ENCODE measurements at regions not wholly inside any gene's neighbourhood (a gene's known extent, or its start where the extent isn't known, plus 50 kb on each side); places are given as distances from the start of the nearest gene placed in this dataset.

GRCh38 chr1:219313961-219314360 lies 140.3 kb downstream of the LYPLAL1 start:
- 95% methylated on average over 2 of the region's 2 CpGs; no CpG with 5 or more reads in 1 of the 2 experiments for WGBS, 2 experiments (ENCODE audit: insufficient coverage in 1 of 2, insufficient read length in 1 of 2)
- peaks cover 18% of the 10 kb centered on the region for H3K9me3 Mint-ChIP-seq
- no peaks in the 10 kb centered on the region for H3K36me3 ChIP-seq (ENCODE audit: control insufficient read depth, insufficient read depth, low read length)
- H3K4me3 ChIP-seq (ENCODE audit: low read length): no peak overlapping the region
- H3K9me3 ChIP-seq (ENCODE audit: control insufficient read depth, low read length): peaks cover 4% of the 10 kb centered on the region
- H3K4me1 ChIP-seq (ENCODE audit: control insufficient read depth, insufficient read depth, low read length): no peaks in the 10 kb centered on the region
- H3K4me1 Mint-ChIP-seq: peaks cover 7% of the 10 kb centered on the region
- H3K36me3 Mint-ChIP-seq (ENCODE audit: low read depth): peaks cover 3% of the 10 kb centered on the region
- no peak overlapping the region for H3K9ac ChIP-seq (ENCODE audit: extremely low read depth, low read length, poor library complexity, severe bottlenecking)
- H3K27ac Mint-ChIP-seq: no peak overlapping the region
- H3K4me3 Mint-ChIP-seq: no peak overlapping the region
- no peak for DNase-seq
- no peak for TF ChIP-seq CTCF (conservative IDR thresholded peaks at IDR 0.05)
- no peaks in the 10 kb centered on the region for H3K27me3 ChIP-seq (ENCODE audit: control insufficient read depth, insufficient read depth, low read length, poor library complexity, severe bottlenecking)
- H3K27ac ChIP-seq (ENCODE audit: low read depth, low read length): no peak overlapping the region
- H3K27me3 Mint-ChIP-seq (ENCODE audit: insufficient read depth): no peaks in the 10 kb centered on the region

GRCh38 chr1:219312967-219313366 lies 139.3 kb downstream of the LYPLAL1 start:
- H3K9ac ChIP-seq (ENCODE audit: extremely low read depth, low read length, poor library complexity, severe bottlenecking): no peak overlapping the region
- TF ChIP-seq CTCF (conservative IDR thresholded peaks at IDR 0.05): no peak
- Mint-ChIP-seq H3K36me3 (ENCODE audit: low read depth) (peaks cover 5% of the 10 kb centered on the region), H3K4me3 (no peak overlapping the region), H3K27ac (no peak overlapping the region), H3K9me3 (peaks cover 27% of the 10 kb centered on the region), H3K27me3 (ENCODE audit: insufficient read depth) (no peaks in the 10 kb centered on the region), H3K4me1 (peaks cover 7% of the 10 kb centered on the region)
- H3K4me1 ChIP-seq (ENCODE audit: control insufficient read depth, insufficient read depth, low read length): no peaks in the 10 kb centered on the region
- no peak overlapping the region for H3K27ac ChIP-seq (ENCODE audit: low read depth, low read length)
- WGBS, 2 experiments (ENCODE audit: insufficient coverage in 1 of 2, insufficient read length in 1 of 2): 95 to 100% methylated on average over 1 to 3 of the region's 3 CpGs
- peaks cover 4% of the 10 kb centered on the region for H3K9me3 ChIP-seq (ENCODE audit: control insufficient read depth, low read length)
- H3K4me3 ChIP-seq (ENCODE audit: low read length): no peak overlapping the region
- no peak for DNase-seq
- no peaks in the 10 kb centered on the region for H3K27me3 ChIP-seq (ENCODE audit: control insufficient read depth, insufficient read depth, low read length, poor library complexity, severe bottlenecking)
- H3K36me3 ChIP-seq (ENCODE audit: control insufficient read depth, insufficient read depth, low read length): no peaks in the 10 kb centered on the region

- no peak overlapping the region for H3K4me3 Mint-ChIP-seq
- TF ChIP-seq CTCF (conservative IDR thresholded peaks at IDR 0.05): no peak
- peaks cover 10% of the 10 kb centered on the region for H3K36me3 Mint-ChIP-seq (ENCODE audit: low read depth)
- no peak overlapping the region for H3K9ac ChIP-seq (ENCODE audit: extremely low read depth, low read length, poor library complexity, severe bottlenecking)
- H3K9me3 Mint-ChIP-seq: peaks cover 32% of the 10 kb centered on the region
- peaks cover 7% of the 10 kb centered on the region for H3K4me1 Mint-ChIP-seq
- H3K4me1 ChIP-seq (ENCODE audit: control insufficient read depth, insufficient read depth, low read length): no peaks in the 10 kb centered on the region
- no peak overlapping the region for H3K4me3 ChIP-seq (ENCODE audit: low read length)
- H3K27ac ChIP-seq (ENCODE audit: low read depth, low read length): no peak overlapping the region
- DNase-seq: no peak
- H3K27me3 ChIP-seq (ENCODE audit: control insufficient read depth, insufficient read depth, low read length, poor library complexity, severe bottlenecking): no peaks in the 10 kb centered on the region
- peaks cover 10% of the 10 kb centered on the region for H3K9me3 ChIP-seq (ENCODE audit: control insufficient read depth, low read length)
- no peaks in the 10 kb centered on the region for H3K27me3 Mint-ChIP-seq (ENCODE audit: insufficient read depth)
- WGBS, 2 experiments (ENCODE audit: insufficient coverage in 1 of 2, insufficient read length in 1 of 2): 37% methylated on average over 1 of the region's 1 CpG; no CpG with 5 or more reads in 1 of the 2 experiments
- H3K27ac Mint-ChIP-seq: no peak overlapping the region
- H3K36me3 ChIP-seq (ENCODE audit: control insufficient read depth, insufficient read depth, low read length): no peaks in the 10 kb centered on the region
Observed at GRCh38 chr1:219310181-219310728, 136.6 kb downstream of the LYPLAL1 start.
